H1 (cell line): ENCODE measurements at regions not wholly inside any gene's neighbourhood (a gene's known extent, or its start where the extent isn't known, plus 50 kb on each side); places are given as distances from the start of the nearest gene placed in this dataset.

ENCODE experiments used
- EGR1 ChIP-seq: IDR thresholded peaks from 2 replicates; pipeline ENCODE4 v1.6.1; 2011; ENCODE audit warnings: low read depth, low read length, borderline replicate concordance
- HDAC6 ChIP-seq: IDR thresholded peaks from one replicate; pipeline ENCODE4 v1.7.1; 2012; ENCODE audit warnings: low read depth, mild to moderate bottlenecking, inconsistent platforms, low read length, moderate library complexity

DNA sequence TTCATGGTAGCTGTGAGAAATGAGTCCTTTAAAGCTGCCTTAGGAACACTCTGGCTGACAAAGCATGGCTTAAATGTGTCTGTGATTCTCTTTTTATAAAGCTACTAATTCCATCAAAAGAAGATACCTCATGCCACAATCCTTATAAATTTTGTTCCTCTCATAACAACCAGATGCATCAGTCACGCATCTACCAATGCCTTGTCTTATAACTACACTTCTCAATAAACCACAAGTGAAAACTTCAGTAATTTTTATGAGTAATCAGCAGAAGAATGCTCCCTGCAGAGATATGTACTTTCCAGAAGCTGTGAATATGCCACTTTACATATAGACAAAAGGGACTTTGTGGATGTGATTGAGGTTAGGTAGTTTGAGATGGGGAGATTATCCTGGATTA is 147.8 kb downstream of the SUCLA2 start (continued):
- TF ChIP-seq HDAC6 (no peak), EGR1 (no peak)
